ENCODE measurements at regions not wholly inside any gene's neighbourhood (a gene's known extent, or its start where the extent isn't known, plus 50 kb on each side); places are given as distances from the start of the nearest gene placed in this dataset.

DNA sequence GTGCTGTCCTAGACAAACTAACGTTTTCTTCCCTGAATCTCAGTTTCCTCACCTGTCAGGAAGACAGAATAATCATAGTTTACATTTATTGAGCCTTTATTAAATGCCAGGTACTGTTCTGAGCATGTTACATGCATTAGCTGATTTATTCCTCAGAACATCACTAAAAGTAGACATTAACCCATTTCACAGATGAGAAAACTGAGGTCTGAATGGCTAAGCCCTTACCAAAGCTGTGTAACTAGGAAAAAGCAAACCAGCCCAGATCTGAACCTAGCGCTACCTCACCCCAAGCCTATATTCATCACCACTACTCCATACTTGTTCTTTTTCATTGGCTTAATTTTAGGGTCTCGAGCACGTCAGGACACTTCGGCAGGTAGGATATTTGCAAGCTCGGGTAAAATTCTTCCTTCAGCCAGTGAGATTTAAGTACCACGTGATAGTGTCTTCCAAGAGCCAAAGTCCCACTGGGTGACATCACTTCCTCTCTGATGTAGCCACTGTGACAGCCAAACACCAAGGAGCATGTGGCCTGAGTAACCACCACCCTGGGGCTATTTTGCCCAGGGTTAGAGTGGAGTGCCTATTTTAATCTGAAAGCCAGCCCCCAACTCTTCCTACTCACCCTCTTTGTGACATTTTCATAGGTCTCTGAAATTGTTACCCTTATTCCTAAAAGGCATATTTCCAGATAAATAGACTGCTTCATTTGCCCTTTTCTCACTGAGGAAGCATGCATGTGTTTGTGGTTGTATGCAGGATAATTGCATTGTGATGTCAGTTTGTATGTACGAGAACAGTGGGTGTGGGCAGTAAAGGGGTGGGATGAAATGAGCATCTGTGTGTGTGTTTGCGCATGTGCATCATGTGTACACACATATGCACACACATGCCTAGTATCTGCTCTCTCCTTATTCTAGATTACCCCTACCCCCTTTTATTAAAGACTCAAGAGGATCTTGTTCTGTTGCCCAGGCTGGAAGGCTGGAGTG is 62.2 kb upstream of the WSCD2 start:
- H3K9me3 ChIP-seq: no peaks in the 10 kb centered on the region
- no peak overlapping the region for H3K27ac ChIP-seq
- peaks cover 0 to 4% (median 0%) of the 10 kb centered on the region in 4 donors for H3K27me3 ChIP-seq
- ATAC-seq (no peak), FAIRE-seq (no peak), DNase-seq (no peak)
- 51 to 74% methylated on average over 9 of the region's 9 CpGs for WGBS, 2 donors
- H3K4me3 ChIP-seq: no peak overlapping the region
- TF ChIP-seq, protein P1, sequence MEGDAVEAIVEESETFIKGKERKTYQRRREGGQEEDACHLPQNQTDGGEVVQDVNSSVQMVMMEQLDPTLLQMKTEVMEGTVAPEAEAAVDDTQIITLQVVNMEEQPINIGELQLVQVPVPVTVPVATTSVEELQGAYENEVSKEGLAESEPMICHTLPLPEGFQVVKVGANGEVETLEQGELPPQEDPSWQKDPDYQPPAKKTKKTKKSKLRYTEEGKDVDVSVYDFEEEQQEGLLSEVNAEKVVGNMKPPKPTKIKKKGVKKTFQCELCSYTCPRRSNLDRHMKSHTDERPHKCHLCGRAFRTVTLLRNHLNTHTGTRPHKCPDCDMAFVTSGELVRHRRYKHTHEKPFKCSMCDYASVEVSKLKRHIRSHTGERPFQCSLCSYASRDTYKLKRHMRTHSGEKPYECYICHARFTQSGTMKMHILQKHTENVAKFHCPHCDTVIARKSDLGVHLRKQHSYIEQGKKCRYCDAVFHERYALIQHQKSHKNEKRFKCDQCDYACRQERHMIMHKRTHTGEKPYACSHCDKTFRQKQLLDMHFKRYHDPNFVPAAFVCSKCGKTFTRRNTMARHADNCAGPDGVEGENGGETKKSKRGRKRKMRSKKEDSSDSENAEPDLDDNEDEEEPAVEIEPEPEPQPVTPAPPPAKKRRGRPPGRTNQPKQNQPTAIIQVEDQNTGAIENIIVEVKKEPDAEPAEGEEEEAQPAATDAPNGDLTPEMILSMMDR (IDR thresholded peaks at IDR 0.05): no peak
- H3K36me3 ChIP-seq: no peaks in the 10 kb centered on the region
- H3K4me1 ChIP-seq: no peaks in the 10 kb centered on the region
- intact Hi-C loops (cut with DNase I): no loop called here

DNA sequence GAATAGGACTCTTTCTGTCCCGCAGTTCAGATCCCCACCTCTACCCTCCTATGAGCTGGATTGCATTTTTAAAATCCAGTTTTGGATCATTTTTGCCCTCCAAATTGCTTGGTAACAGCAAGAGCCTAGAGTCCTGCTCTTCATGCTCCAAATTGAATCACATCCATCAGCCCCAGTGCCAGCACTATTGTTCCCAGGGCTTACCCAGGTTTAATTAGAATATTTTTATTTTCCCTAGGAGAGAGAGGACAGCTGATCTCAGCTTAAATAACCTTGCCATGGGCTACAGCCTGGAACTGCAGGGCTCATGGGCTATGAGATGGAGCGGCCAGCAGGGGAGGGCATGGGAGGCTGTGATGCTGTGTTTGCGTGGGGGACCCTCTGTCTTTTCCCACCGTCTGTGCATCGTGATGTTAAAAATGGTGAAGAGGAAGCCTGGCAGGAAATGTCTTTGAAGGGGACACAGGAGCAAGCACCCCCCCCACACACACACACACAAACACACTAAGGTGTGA is 59.4 kb upstream of the WSCD2 start:
- 38 to 52% methylated on average over 5 of the region's 5 CpGs for WGBS, 2 donors

DNA sequence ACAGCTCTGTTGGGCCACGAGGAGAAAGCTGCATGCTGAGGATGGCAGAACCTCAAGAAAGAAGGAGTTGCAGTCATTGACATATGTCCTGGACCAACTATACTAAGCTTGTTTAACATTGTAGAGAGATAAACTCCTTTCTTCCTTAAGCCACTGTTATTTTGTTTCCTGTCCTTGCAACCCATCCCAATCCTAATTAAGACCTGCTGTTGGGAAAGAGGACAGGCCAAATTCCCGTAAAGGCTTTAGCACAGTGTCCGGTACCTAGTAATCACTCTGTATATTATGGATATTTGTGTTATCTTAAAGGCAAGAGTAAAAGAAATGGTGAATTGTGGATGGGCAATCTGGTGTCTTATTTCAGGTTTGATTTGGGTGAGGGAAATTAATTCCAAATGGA is 53.5 kb upstream of the WSCD2 start:
- no peaks in the 10 kb centered on the region for H3K4me1 ChIP-seq
- intact Hi-C loops (cut with DNase I): no loop called here
- TF ChIP-seq, protein P1 (IDR thresholded peaks at IDR 0.05): no peak
- no peaks in the 10 kb centered on the region for H3K9me3 ChIP-seq
- no peak for FAIRE-seq
- no peak overlapping the region for H3K27ac ChIP-seq
- no peak overlapping the region for H3K4me3 ChIP-seq
- H3K36me3 ChIP-seq: no peaks in the 10 kb centered on the region
- no peak for ATAC-seq
- no peak for DNase-seq
- 48 to 60% methylated on average over 3 of the region's 3 CpGs for WGBS, 2 donors
- H3K27me3 ChIP-seq: peaks cover 0 to 10% (median 0%) of the 10 kb centered on the region in 4 donors

More for the DNA sequence above, 59.4 kb upstream of the WSCD2 start:
- no peak for ATAC-seq
- H3K4me3 ChIP-seq: no peak overlapping the region
- no peak overlapping the region for H3K27ac ChIP-seq
- TF ChIP-seq, protein P1 (IDR thresholded peaks at IDR 0.05): no peak
- no peaks in the 10 kb centered on the region for H3K4me1 ChIP-seq
- no peaks in the 10 kb centered on the region for H3K36me3 ChIP-seq
- intact Hi-C loops (cut with DNase I): no loop called here
- H3K9me3 ChIP-seq: no peaks in the 10 kb centered on the region
- FAIRE-seq: no peak
- peaks cover 0 to 4% (median 0%) of the 10 kb centered on the region in 4 donors for H3K27me3 ChIP-seq
- DNase-seq: no peak

DNA sequence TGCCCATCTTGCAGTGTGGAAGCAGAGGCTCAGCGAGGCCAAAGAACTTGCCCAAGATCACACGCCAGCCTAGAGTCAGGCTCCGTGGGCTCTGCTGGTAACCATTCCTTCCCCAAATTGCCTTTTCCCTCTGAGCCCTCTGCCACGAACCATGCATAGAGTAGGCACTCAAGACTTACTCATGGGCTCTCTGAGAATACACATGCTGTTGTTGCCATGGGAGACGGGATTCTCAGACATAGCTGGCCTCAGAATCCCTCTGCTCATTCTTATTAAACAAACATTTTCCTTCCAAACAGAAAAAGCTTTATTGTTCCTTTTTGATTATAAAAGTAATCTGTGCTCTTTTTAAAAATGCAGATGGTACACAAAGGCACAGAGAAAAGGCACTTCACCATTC is 52.5 kb upstream of the WSCD2 start:
- TF ChIP-seq, protein P1 (IDR thresholded peaks at IDR 0.05): no peak
- Histone ChIP-seq H3K27me3 (peaks cover 0 to 6% (median 0%) of the 10 kb centered on the region in 4 donors), H3K27ac (no peak overlapping the region), H3K4me3 (no peak overlapping the region), H3K9me3 (no peaks in the 10 kb centered on the region), H3K4me1 (no peaks in the 10 kb centered on the region), H3K36me3 (no peaks in the 10 kb centered on the region)
- 49 to 60% methylated on average over 5 of the region's 5 CpGs for WGBS, 2 donors
- ATAC-seq: no peak
- no peak for DNase-seq
- intact Hi-C loops (cut with DNase I): no loop called here
- no peak for FAIRE-seq

DNA sequence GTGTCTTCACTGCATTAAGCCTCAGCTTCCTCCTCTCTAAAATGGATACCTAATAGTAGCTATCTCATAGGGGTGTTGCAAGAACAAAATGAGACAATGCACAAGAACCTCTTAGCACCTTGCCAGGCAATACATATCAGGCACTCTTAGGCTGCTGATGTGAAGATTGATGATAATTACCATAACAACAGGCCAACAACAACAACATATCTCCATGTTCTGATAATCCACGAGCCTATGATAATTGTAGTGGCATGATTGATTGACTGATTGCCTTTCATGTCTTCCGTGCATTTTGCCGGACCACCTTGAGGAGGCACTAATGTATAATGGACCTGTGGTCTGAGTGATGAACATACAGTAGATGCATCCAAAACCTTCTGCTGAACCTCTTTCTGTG is 50.7 kb upstream of the WSCD2 start:
- no peak overlapping the region for H3K27ac ChIP-seq
- TF ChIP-seq, protein P1 (IDR thresholded peaks at IDR 0.05): no peak
- no peaks in the 10 kb centered on the region for H3K4me1 ChIP-seq
- no peaks in the 10 kb centered on the region for H3K9me3 ChIP-seq
- H3K4me3 ChIP-seq: no peak overlapping the region
- no peak for FAIRE-seq
- peaks cover 0 to 6% (median 0%) of the 10 kb centered on the region in 4 donors for H3K27me3 ChIP-seq
- DNase-seq: no peak
- H3K36me3 ChIP-seq: no peaks in the 10 kb centered on the region
- no peak for ATAC-seq
- WGBS, 2 donors: 43 to 47% methylated on average over 3 of the region's 3 CpGs
- intact Hi-C loops (cut with DNase I): no loop called here
